GM19025 (cell line): ENCODE measurements at regions not wholly inside any gene's neighbourhood (a gene's known extent, or its start where the extent isn't known, plus 50 kb on each side); places are given as distances from the start of the nearest gene placed in this dataset.

ENCODE experiments used
- ATAC-seq: cut with Tn5 transposase; IDR thresholded peaks from one replicate; pipeline ENCODE4 v1.9.1; 2021; ENCODE audit warnings: mild to moderate bottlenecking, low read depth, moderate library complexity; ENCODE audit not compliant: unreplicated experiment

- no peak for ATAC-seq
These were observed 96.9 kb upstream of the PPP2R2D start for GRCh38 chr10:131803860-131804425.

- no peak for ATAC-seq
These were observed 96.1 kb upstream of the PPP2R2D start for GRCh38 chr10:131804551-131805295.

- ATAC-seq, result no peak
These were observed 95.1 kb upstream of the PPP2R2D start for GRCh38 chr10:131805696-131806095.

GRCh38 chr10:131806146-131806545 is 94.7 kb upstream of the PPP2R2D start:
- ATAC-seq, result no peak

DNA sequence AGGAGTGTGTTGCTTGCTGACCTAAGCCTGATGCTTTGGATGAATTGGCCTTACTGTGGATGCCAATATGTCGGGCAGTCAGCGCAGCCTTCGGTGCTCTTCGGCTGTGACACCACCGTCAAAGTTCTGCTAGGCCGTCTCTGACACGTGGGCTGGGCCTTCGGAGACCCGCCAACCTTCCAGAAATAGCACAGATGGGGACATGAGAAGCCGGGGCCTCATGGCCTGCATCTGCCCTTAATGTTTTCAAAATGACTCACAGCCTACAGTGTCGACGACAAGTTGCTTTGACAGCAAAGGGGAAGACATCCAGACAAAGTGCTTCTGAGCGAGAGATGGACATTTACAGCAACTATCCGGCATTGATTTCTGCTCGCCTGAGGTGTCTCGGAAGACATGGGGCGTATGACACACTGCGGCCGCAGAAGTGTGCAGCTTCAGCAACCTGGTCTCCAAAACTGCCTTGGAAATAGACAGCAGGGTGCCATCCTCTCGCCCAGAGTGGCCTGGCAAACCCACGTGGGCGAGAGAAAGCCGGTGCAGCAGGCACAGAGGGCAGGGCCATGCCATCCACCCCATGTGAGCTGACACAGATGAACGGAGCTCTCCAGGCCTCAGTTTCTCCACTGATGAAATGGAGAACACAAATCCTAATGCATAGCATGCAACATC is 94.0 kb upstream of the PPP2R2D start:
- ATAC-seq, result no peak

- no peak for ATAC-seq
These were observed 92.4 kb upstream of the PPP2R2D start for GRCh38 chr10:131808370-131808930.

DNA sequence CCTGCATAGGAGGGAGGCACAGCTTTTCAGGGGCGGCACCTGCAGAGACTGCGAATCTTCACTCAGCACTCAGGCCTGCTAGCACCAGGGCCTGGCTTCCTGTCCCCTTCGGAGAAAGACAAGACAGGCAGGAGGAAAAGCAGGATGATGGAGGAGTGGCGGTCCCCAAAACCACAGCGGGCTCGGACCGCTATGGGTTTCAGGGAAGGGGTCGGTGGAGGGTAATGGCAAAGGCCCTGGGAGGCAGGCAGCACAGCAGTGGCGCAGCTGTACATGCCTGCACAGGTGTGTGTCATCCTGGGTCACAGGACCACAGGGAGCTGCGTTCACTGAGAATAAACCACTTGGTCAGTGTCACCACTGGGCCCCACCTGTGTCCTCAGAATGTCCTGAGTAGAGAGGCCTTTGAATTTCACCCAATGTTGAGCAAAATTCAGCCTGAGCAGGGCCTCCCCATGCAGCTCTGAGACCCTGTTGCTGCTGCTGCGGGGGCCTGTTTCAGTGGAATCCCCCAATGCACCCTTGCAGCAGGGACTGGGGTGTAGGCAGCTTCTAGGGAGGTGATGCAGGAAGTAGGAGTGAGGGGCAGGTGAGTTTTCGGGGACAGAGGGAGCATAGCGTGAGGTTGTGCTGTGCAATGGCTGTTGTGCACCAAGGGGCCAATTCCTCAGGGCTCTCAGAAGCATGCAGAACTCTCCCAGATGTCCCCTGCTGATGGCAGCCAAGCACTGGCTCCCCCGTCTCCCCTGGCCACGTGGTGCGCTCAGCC is 90.6 kb upstream of the PPP2R2D start:
- ATAC-seq, result no peak

DNA sequence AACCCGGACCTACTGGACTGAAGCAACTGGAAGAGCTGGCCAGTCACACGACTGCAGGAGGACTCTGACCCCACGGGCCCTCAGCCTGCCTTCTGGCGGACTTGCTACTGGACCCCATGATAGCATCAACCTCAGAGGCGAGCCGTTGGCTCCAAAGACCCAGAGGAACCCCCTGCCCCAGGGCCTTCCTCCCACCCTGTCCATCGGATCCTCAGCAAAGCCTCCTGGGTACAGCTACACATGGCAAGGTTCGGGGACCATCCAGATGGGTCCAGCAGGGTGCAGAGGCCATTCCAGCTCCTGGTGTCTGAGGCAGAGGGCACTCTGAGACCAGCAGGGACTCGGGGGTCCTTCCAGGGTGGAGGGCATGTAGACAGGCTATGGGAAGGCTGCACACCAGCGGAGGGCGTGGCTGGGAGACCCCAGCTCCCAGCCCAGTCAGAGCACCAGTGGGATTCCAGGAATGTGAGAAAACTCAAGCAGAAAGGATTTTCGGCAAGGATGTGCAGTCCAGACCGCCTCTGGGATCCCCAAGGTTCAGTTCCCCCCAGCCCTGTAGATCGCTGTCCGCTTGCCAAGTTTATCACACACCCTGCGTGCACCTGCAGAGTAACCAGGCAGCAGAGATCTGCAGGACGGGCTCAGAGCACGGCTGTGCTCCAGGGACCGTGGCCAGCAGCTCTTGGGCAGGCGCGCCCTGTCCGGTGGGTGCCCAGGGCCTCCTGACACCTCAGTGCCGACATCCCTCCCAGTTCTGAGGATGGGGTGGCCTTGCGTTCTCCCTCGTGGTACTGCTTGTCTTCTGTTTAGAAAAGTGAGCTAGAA is 89.8 kb upstream of the PPP2R2D start:
- ATAC-seq, result no peak

DNA sequence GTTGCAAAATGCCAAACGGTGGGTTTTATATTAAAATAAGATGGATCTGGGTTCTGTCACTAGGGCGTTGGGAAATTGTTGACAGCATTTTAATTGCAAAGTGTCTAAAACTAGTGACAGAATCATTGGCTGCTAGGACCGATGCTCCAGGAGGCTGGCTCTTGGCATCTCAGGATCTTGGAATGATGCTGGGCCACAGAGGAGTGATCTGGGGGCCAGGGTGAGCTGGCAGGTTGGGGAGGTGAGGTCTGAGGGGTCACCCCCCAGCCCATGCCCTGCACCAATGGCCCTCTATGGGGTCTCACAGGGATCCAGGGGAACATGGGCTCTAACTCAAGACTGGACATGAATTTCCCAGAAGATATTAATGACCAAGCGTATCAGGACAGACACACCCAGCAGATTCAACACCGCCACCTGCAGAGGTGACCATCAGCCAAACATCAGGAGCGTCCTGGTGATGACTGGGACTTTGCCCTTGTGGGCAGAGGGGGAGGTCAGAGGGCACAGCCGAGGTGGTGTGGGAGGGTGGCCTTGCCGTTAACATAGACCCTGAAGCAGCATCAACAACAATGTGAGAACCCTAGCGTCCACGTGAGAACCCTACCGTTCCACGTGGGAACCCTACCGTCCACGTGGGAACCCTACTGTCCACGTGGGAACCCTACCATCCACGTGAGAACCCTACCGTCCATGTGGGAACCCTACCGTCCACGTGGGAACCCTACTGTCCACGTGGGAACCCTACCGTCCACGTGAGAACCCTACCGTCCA is 89.0 kb upstream of the PPP2R2D start:
- no peak for ATAC-seq

GRCh38 chr10:131812736-131813604 is 87.8 kb upstream of the PPP2R2D start:
- no peak for ATAC-seq

DNA sequence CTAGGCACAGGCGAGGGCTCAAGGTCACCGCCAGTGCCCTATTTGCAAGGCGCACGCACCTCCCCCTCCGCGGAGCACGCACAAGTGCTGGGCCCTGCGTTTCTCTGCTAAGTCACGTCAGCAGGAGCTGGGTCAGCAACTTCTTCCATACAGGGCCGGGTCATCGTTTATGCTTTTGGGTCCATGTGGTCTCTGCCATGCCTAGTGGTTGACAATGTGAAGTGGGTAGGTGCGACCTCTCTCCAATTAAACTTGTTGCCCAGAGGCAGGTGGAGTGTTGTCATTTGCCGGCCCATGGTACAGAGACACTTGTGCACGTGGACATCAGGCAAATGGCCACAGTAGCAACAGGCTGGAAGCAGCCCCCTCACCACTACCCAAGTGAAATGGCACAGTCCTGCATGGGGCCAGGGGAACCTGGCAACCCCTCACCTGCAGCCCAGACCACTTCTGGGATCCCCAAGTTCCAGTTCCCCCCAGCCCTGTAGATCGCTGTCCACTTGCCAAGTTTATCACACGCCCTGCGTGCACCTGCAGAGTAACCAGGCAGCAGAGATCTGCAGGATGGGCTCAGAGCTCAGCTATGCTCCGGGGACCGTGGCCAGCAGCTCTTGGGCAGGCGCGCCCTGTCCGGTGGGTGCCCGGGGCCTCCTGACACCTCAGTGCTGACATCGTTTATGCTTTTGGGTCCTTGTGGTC is 86.1 kb upstream of the PPP2R2D start:
- no peak for ATAC-seq

- ATAC-seq, result no peak
These were observed 85.3 kb upstream of the PPP2R2D start for GRCh38 chr10:131815266-131816156.

DNA sequence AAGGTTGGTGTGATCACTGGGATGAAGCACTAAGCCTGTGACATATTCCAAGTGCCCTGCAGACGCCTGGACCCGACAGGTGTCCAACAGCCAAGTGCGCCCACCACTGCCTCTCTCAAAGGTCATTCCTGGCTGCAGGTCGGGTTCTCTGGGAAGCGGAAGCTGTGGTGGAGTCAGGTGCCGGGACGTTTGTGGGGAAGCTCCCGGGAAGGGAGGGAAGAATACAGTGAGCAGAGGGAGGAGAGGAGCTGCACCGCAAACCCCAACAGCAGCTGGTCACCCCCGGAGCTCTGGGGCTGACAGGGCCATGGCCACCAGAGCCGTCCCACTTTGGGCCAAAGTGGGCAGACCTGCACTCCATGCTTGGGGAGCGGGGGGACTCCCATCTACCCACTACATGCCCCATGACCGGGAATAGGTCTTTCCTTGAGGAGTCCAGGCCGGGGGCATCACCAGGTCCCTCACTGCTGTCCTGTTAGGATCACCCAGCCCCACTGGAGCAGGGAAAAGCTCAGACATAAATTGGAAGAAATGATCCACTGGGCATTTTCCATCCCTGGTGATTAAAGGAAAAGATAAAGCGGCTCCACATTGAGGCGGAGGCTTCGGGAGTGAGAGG is 84.5 kb upstream of the PPP2R2D start:
- ATAC-seq, result no peak

DNA sequence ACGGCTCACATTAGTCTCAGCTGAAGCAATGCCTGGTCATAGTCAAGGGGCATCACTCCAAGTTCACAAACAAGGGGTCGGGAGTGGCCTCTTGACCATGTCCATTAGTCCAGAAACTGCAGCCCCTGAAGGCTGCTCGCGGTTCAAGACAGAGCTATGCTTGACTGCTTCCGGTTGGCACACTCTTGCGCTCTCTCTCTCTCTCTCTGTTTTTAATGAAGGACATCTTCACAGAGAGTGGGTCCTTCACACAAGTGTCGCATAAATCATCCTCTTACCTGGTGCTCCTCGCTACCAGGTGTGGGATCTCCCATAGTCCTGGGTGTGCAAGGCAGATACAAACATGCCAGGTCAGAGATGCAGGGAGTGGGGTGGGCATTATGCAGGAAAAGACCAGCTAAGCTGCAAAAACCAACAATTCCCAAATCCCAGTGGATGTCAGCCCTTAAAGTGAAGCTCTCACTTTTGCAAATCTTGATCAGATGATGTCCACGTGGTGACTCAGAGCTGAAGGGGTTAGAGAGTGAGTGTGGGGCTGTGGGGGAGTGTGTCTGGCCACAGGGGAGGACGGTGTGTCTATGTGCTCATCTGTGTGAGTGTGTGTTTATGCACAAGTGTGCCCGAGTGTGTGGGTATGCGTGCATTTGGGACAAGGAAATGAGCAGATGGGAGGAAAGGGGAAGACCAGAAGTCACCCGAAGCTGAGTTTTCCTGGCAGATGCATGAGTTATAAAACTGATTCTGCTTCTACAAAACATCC is 83.7 kb upstream of the PPP2R2D start:
- ATAC-seq, result no peak

GRCh38 chr10:131817866-131818509 is 82.8 kb upstream of the PPP2R2D start:
- ATAC-seq, result no peak
